ENCODE measurements at regions not wholly inside any gene's neighbourhood (a gene's known extent, or its start where the extent isn't known, plus 50 kb on each side); places are given as distances from the start of the nearest gene placed in this dataset.

- TF ChIP-seq, protein P1, sequence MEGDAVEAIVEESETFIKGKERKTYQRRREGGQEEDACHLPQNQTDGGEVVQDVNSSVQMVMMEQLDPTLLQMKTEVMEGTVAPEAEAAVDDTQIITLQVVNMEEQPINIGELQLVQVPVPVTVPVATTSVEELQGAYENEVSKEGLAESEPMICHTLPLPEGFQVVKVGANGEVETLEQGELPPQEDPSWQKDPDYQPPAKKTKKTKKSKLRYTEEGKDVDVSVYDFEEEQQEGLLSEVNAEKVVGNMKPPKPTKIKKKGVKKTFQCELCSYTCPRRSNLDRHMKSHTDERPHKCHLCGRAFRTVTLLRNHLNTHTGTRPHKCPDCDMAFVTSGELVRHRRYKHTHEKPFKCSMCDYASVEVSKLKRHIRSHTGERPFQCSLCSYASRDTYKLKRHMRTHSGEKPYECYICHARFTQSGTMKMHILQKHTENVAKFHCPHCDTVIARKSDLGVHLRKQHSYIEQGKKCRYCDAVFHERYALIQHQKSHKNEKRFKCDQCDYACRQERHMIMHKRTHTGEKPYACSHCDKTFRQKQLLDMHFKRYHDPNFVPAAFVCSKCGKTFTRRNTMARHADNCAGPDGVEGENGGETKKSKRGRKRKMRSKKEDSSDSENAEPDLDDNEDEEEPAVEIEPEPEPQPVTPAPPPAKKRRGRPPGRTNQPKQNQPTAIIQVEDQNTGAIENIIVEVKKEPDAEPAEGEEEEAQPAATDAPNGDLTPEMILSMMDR (conservative IDR thresholded peaks at IDR 0.05) = no peak
- Histone ChIP-seq H3K27ac (ENCODE audit: low read depth, low read length) (no peak overlapping the region), H3K27me3 (ENCODE audit: control insufficient read depth, insufficient read depth, low read length, poor library complexity, severe bottlenecking) (peaks cover 9% of the 10 kb centered on the region), H3K4me1 (ENCODE audit: control insufficient read depth, insufficient read depth, low read length) (peaks cover 7% of the 10 kb centered on the region), H3K4me3 (ENCODE audit: low read length) (no peak overlapping the region), H3K36me3 (ENCODE audit: control insufficient read depth, insufficient read depth, low read length) (no peaks in the 10 kb centered on the region), H3K9me3 (ENCODE audit: control insufficient read depth, low read length) (no peaks in the 10 kb centered on the region), H3K9ac (ENCODE audit: extremely low read depth, low read length, poor library complexity, severe bottlenecking) (no peak overlapping the region)
- peaks cover 11% of the 10 kb centered on the region for H3K27me3 Mint-ChIP-seq (ENCODE audit: insufficient read depth)
- no peak overlapping the region for H3K4me3 Mint-ChIP-seq
- peaks cover 8% of the 10 kb centered on the region for H3K4me1 Mint-ChIP-seq
- no peaks in the 10 kb centered on the region for H3K9me3 Mint-ChIP-seq
- no peak for DNase-seq
- H3K27ac Mint-ChIP-seq = no peak overlapping the region
- no peaks in the 10 kb centered on the region for H3K36me3 Mint-ChIP-seq (ENCODE audit: low read depth)
- WGBS, 2 experiments (ENCODE audit: insufficient coverage in 1 of 2, insufficient read length in 1 of 2) = 92 to 96% methylated on average over 4 to 6 of the region's 6 CpGs
Measured at GRCh38 chr5:174576042-174576441, 148.3 kb upstream of the MSX2 start.

DNA sequence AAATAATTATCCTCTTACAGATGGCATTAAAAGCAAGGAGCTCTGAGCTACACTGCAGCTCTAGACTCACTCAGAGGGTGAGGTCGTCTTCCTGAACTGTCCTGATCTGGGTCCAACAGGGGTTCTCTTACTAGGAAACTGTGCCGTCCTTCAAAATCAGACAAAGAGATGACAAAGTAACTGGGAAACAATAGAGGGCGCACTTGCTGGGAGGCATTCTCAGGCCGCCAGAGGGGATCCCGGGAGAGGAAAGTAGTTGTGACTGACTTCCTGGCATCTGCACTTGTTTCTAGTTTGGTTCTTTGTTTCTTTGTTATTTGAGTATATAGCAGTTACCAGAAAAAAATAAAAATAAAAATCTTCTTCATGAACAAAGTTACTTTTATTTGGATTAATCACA, 142.9 kb upstream of the MSX2 start:
- Histone ChIP-seq H3K9me3 (ENCODE audit: control insufficient read depth, low read length) (peaks cover 11% of the 10 kb centered on the region), H3K4me1 (ENCODE audit: control insufficient read depth, insufficient read depth, low read length) (no peaks in the 10 kb centered on the region), H3K4me3 (ENCODE audit: low read length) (no peak overlapping the region), H3K9ac (ENCODE audit: extremely low read depth, low read length, poor library complexity, severe bottlenecking) (no peak overlapping the region), H3K36me3 (ENCODE audit: control insufficient read depth, insufficient read depth, low read length) (no peaks in the 10 kb centered on the region), H3K27ac (ENCODE audit: low read depth, low read length) (no peak overlapping the region), H3K27me3 (ENCODE audit: control insufficient read depth, insufficient read depth, low read length, poor library complexity, severe bottlenecking) (peaks cover 12% of the 10 kb centered on the region)
- peaks cover 22% of the 10 kb centered on the region for H3K27me3 Mint-ChIP-seq (ENCODE audit: insufficient read depth)
- no peaks in the 10 kb centered on the region for H3K36me3 Mint-ChIP-seq (ENCODE audit: low read depth)
- no peaks in the 10 kb centered on the region for H3K4me1 Mint-ChIP-seq
- no peak overlapping the region for H3K4me3 Mint-ChIP-seq
- H3K27ac Mint-ChIP-seq = no peak overlapping the region
- peaks cover 10% of the 10 kb centered on the region for H3K9me3 Mint-ChIP-seq
- TF ChIP-seq, protein P1 (conservative IDR thresholded peaks at IDR 0.05) = peak; percentile 90
- 16 to 26% methylated on average over 2 to 5 of the region's 5 CpGs for whole genome bisulfite sequencing, 2 experiments (ENCODE audit: insufficient coverage in 1 of 2, insufficient read length in 1 of 2)
- DNase-seq = peak; percentile 89

- Histone ChIP-seq H3K36me3 (ENCODE audit: control insufficient read depth, insufficient read depth, low read length) (no peaks in the 10 kb centered on the region), H3K27me3 (ENCODE audit: control insufficient read depth, insufficient read depth, low read length, poor library complexity, severe bottlenecking) (peaks cover 12% of the 10 kb centered on the region), H3K9me3 (ENCODE audit: control insufficient read depth, low read length) (peaks cover 13% of the 10 kb centered on the region), H3K4me1 (ENCODE audit: control insufficient read depth, insufficient read depth, low read length) (no peaks in the 10 kb centered on the region), H3K4me3 (ENCODE audit: low read length) (no peak overlapping the region), H3K27ac (ENCODE audit: low read depth, low read length) (no peak overlapping the region), H3K9ac (ENCODE audit: extremely low read depth, low read length, poor library complexity, severe bottlenecking) (no peak overlapping the region)
- Mint-ChIP-seq H3K27ac (no peak overlapping the region), H3K4me3 (no peak overlapping the region), H3K36me3 (ENCODE audit: low read depth) (no peaks in the 10 kb centered on the region), H3K9me3 (peaks cover 12% of the 10 kb centered on the region), H3K4me1 (no peaks in the 10 kb centered on the region), H3K27me3 (ENCODE audit: insufficient read depth) (peaks cover 22% of the 10 kb centered on the region)
- DNase-seq = no peak
- TF ChIP-seq, protein P1 (conservative IDR thresholded peaks at IDR 0.05) = no peak
- WGBS, 2 experiments (ENCODE audit: insufficient coverage in 1 of 2, insufficient read length in 1 of 2) = 75 to 87% methylated on average over 2 to 4 of the region's 4 CpGs
Measured at GRCh38 chr5:174581894-174582293, 142.5 kb upstream of the MSX2 start.

Measured in endodermal cell (in vitro differentiated cells).